Activated B cell treated with CpG ODN at 0.5 μM for 24 hours (primary cell): ENCODE measurements at regions not wholly inside any gene's neighbourhood (a gene's known extent, or its start where the extent isn't known, plus 50 kb on each side); places are given as distances from the start of the nearest gene placed in this dataset.

ENCODE experiments used
- ATAC-seq: fragments of 200-7000 bp; cut with Tn5 transposase; one replicate; pipeline ENCODE4 v1.10.0; 2021; ENCODE audit warnings: low read depth, mild to moderate bottlenecking, moderate library complexity
- CTCF ChIA-PET: fragments of 350-600 bp; sonication (Branson Sonifier 250); formaldehyde crosslinking; loops from one replicate; lab custom pipeline; 2021; ENCODE audit warnings: antibody characterized with exemption; lab: Charles Lee
- POLR2A ChIA-PET: fragments of 350-600 bp; sonication (Branson Sonifier 250); formaldehyde crosslinking; loops from one replicate; lab custom pipeline; 2021; ENCODE audit warnings: antibody characterized with exemption; lab: Charles Lee
- DNase-seq: peaks from one replicate; pipeline ENCODE4 v3.0.0; 2022
- H3K27ac Mint-ChIP-seq: one replicate; pipeline ENCODE4 v1.8.0; 2020; ENCODE audit warnings: mixed read lengths
- H3K27me3 Mint-ChIP-seq: one replicate; pipeline ENCODE4 v1.8.0; 2021; ENCODE audit warnings: mixed read lengths
- H3K36me3 Mint-ChIP-seq: one replicate; pipeline ENCODE4 v1.8.0; 2021; ENCODE audit warnings: low read depth, mixed read lengths
- H3K4me1 Mint-ChIP-seq: one replicate; pipeline ENCODE4 v1.8.0; 2021; ENCODE audit warnings: mixed read lengths
- H3K4me3 Mint-ChIP-seq: one replicate; pipeline ENCODE4 v1.8.0; 2020; ENCODE audit warnings: mild to moderate bottlenecking, mixed read lengths
- H3K9me3 Mint-ChIP-seq: one replicate; pipeline ENCODE4 v1.8.0; 2020; ENCODE audit warnings: mixed read lengths
- CTCF ChIP-seq: fragments of 200-600 bp; IDR thresholded peaks from one replicate; pipeline ENCODE4 v1.8.0; 2022; ENCODE audit warnings: antibody characterized with exemption, mild to moderate bottlenecking
- intact Hi-C: fragments of 100-400 bp; cut with micrococcal nuclease; formaldehyde crosslinking; loops from one replicate; pipeline ENCODE4 v1.15.1; 2024

- Mint-ChIP-seq H3K27ac (no peak overlapping the region), H3K27me3 (no peaks in the 10 kb centered on the region), H3K9me3 (peaks cover 9% of the 10 kb centered on the region), H3K4me1 (no peaks in the 10 kb centered on the region), H3K4me3 (no peak overlapping the region), H3K36me3 (no peaks in the 10 kb centered on the region)
- intact Hi-C loops, result no loop called here
- ChIA-PET CTCF (no interaction called here), POLR2A (no interaction called here)
- no peak for DNase-seq
- TF ChIP-seq CTCF, result no peak
- ATAC-seq, result no peak
These were observed 233.9 kb downstream of the ZNF248 start for GRCh38 chr10:37623506-37623905.

- no peak for ATAC-seq
- Mint-ChIP-seq H3K27me3 (no peaks in the 10 kb centered on the region), H3K27ac (no peak overlapping the region), H3K36me3 (no peaks in the 10 kb centered on the region), H3K4me3 (no peak overlapping the region), H3K4me1 (no peaks in the 10 kb centered on the region), H3K9me3 (peaks cover 8% of the 10 kb centered on the region)
- intact Hi-C loops, result no loop called here
- ChIA-PET CTCF (no interaction called here), POLR2A (no interaction called here)
- no peak for TF ChIP-seq CTCF
- no peak for DNase-seq
These were observed 238.1 kb downstream of the ZNF248 start for GRCh38 chr10:37619336-37619735.

GRCh38 chr10:37588299-37588698 is 269.1 kb downstream of the ZNF248 start:
- intact Hi-C loops, result no loop called here
- H3K9me3 Mint-ChIP-seq, result no peaks in the 10 kb centered on the region
- H3K4me3 Mint-ChIP-seq, result no peak overlapping the region
- H3K4me1 Mint-ChIP-seq, result no peaks in the 10 kb centered on the region
- H3K27ac Mint-ChIP-seq, result no peak overlapping the region
- TF ChIP-seq CTCF, result no peak
- no peaks in the 10 kb centered on the region for H3K27me3 Mint-ChIP-seq
- POLR2A ChIA-PET, result no interaction called here
- no peak for ATAC-seq
- CTCF ChIA-PET, result no interaction called here
- no peaks in the 10 kb centered on the region for H3K36me3 Mint-ChIP-seq
- no peak for DNase-seq

GRCh38 chr10:37584643-37585042 is 272.8 kb downstream of the ZNF248 start:
- ChIA-PET POLR2A (no interaction called here), CTCF (no interaction called here)
- peaks cover 4% of the 10 kb centered on the region for H3K9me3 Mint-ChIP-seq
- ATAC-seq (no peak), DNase-seq (no peak)
- no peaks in the 10 kb centered on the region for H3K36me3 Mint-ChIP-seq
- TF ChIP-seq CTCF, result no peak
- intact Hi-C loops, result no loop called here
- H3K27me3 Mint-ChIP-seq, result no peaks in the 10 kb centered on the region
- H3K4me1 Mint-ChIP-seq, result no peaks in the 10 kb centered on the region
- no peak overlapping the region for H3K27ac Mint-ChIP-seq
- no peak overlapping the region for H3K4me3 Mint-ChIP-seq

GRCh38 chr10:37582237-37582636 is 275.2 kb downstream of the ZNF248 start:
- intact Hi-C loops, result no loop called here
- ATAC-seq (no peak), DNase-seq (no peak)
- no peak overlapping the region for H3K4me3 Mint-ChIP-seq
- H3K9me3 Mint-ChIP-seq, result peaks cover 4% of the 10 kb centered on the region
- no peaks in the 10 kb centered on the region for H3K4me1 Mint-ChIP-seq
- H3K36me3 Mint-ChIP-seq, result no peaks in the 10 kb centered on the region
- CTCF ChIA-PET, result no interaction called here
- TF ChIP-seq CTCF, result no peak
- no peaks in the 10 kb centered on the region for H3K27me3 Mint-ChIP-seq
- POLR2A ChIA-PET, result no interaction called here
- H3K27ac Mint-ChIP-seq, result no peak overlapping the region
